A549 (cell line): ENCODE measurements at regions not wholly inside any gene's neighbourhood (a gene's known extent, or its start where the extent isn't known, plus 50 kb on each side); places are given as distances from the start of the nearest gene placed in this dataset.

Experiments used
- ATAC-seq, 2 experiments: fragments of 200-7000 bp in 1 of 2; fragments of >200 bp in 1 of 2; cut with Nextera tagmentation in 1 of 2; cut with Tn5 transposase in 1 of 2; 3 replicates each; pipeline versions ENCODE4 v1.8.0 to v1.9.1; 2018 to 2020; ENCODE audit warnings: mild to moderate bottlenecking in 1 of 2, moderate library complexity in 1 of 2
- CTCF ChIA-PET: fragments of 300-600 bp; sonication (Branson Sonifier 250); formaldehyde crosslinking; extraction: SDS; loops from one replicate; lab custom pipeline; 2021; ENCODE audit warnings: antibody characterized with exemption, inconsistent platforms; lab: Yijun Ruan, JAX
- POLR2A ChIA-PET: fragments of 350-600 bp; formaldehyde crosslinking; extraction: SDS; loops from one replicate; lab custom pipeline; 2021; ENCODE audit warnings: antibody characterized with exemption, inconsistent platforms; lab: Yijun Ruan, JAX
- DNase-seq, 2 experiments: peaks; one replicate each; pipeline versions ENCODE4 v3.0.0 to v3.0.0-alpha.2; 2011 to 2016; ENCODE audit warnings: low read depth in 1 of 2, low spot score in 1 of 2
- FAIRE-seq: peaks from 2 replicates; lab custom pipeline; 2011; peaks lifted over from hg19 to GRCh38; lab: Jason Lieb, UNC
- H3K27ac ChIP-seq, 2 experiments: fragments of >200 bp; sonication (Bioruptor Twin); formaldehyde crosslinking; 3 replicates each; pipeline ENCODE4 v1.5.1; 2016 to 2017
- H3K4me1 ChIP-seq: fragments of >200 bp; sonication (Bioruptor Twin); formaldehyde crosslinking; 3 replicates; pipeline ENCODE4 v1.6.1; 2016
- H3K4me2 ChIP-seq: fragments of >200 bp; sonication (Bioruptor Twin); formaldehyde crosslinking; 3 replicates; pipeline ENCODE4 v1.6.1; 2016
- H3K4me3 ChIP-seq: fragments of >200 bp; sonication (Bioruptor Twin); formaldehyde crosslinking; 3 replicates; pipeline ENCODE4 v1.5.1; 2016
- H3K9me3 ChIP-seq: fragments of >200 bp; sonication (Bioruptor Twin); formaldehyde crosslinking; 3 replicates; pipeline ENCODE4 v1.6.1; 2016
- BCL3 ChIP-seq: fragments of >200 bp; sonication (Bioruptor Twin); formaldehyde crosslinking; IDR thresholded peaks from 3 replicates; pipeline ENCODE4 v1.6.1; 2016
- BHLHE40 ChIP-seq: IDR thresholded peaks from 2 replicates; pipeline ENCODE4 v1.6.1; 2012; ENCODE audit warnings: low read depth, low read length, inconsistent platforms
- CBX2 ChIP-seq: fragments of 200-600 bp; sonication (generic); IDR thresholded peaks from 2 replicates; pipeline ENCODE4 v1.6.1; 2016; ENCODE audit warnings: low read depth, mild to moderate bottlenecking, borderline replicate concordance
- CHD4 ChIP-seq: fragments of 200-600 bp; sonication (generic); IDR thresholded peaks from 2 replicates; pipeline ENCODE4 v1.6.1; 2016; ENCODE audit warnings: antibody characterized with exemption, mild to moderate bottlenecking, borderline replicate concordance
- E2F6 ChIP-seq: IDR thresholded peaks from 2 replicates; pipeline ENCODE4 v1.6.1; 2012; ENCODE audit warnings: low read depth, borderline replicate concordance
- EHF ChIP-seq: fragments of 250-450 bp; sonication (Bioruptor Pico); IDR thresholded peaks from 2 replicates; pipeline ENCODE4 v1.5.0; 2020; ENCODE audit warnings: mild to moderate bottlenecking
- ESRRA ChIP-seq: fragments of 150-350 bp; IDR thresholded peaks from 2 replicates; pipeline ENCODE4 v1.6.1; 2014; ENCODE audit warnings: mild to moderate bottlenecking, low read length, borderline replicate concordance
- FOSB ChIP-seq: fragments of 250-450 bp; sonication (Bioruptor Pico); IDR thresholded peaks from 2 replicates; pipeline ENCODE4 v1.5.0; 2020; ENCODE audit warnings: mild to moderate bottlenecking, moderate library complexity
- GATA3 ChIP-seq: IDR thresholded peaks from 2 replicates; pipeline ENCODE4 v1.6.1; 2012; ENCODE audit warnings: borderline replicate concordance
- HES2 ChIP-seq: fragments of >200 bp; sonication (Bioruptor Twin); formaldehyde crosslinking; IDR thresholded peaks from 2 replicates; pipeline ENCODE4 v1.6.1; 2016
- HEYL ChIP-seq: fragments of 250-450 bp; sonication (Bioruptor Pico); IDR thresholded peaks from 2 replicates; pipeline ENCODE4 v1.8.0; 2021; ENCODE audit warnings: mild to moderate bottlenecking, moderate library complexity
- HOXB13 ChIP-seq: fragments of 250-450 bp; sonication (Bioruptor Pico); IDR thresholded peaks from 2 replicates; pipeline ENCODE4 v1.5.0; 2020; ENCODE audit warnings: low read depth, mild to moderate bottlenecking, moderate library complexity
- HOXB5 ChIP-seq: fragments of 250-450 bp; sonication (Bioruptor Pico); IDR thresholded peaks from 2 replicates; pipeline ENCODE4 v1.5.0; 2020; ENCODE audit warnings: mild to moderate bottlenecking, moderate library complexity
- JUN ChIP-seq, 2 experiments: fragments of >200 bp; sonication (Bioruptor Twin); formaldehyde crosslinking; IDR thresholded peaks; 2 replicates in 1 of 2; 3 replicates in 1 of 2; pipeline ENCODE4 v1.6.1; 2016 to 2017
- MYC ChIP-seq: IDR thresholded peaks from 2 replicates; pipeline ENCODE4 v1.6.1; 2012; ENCODE audit warnings: mild to moderate bottlenecking, inconsistent platforms, low read length, improper control_type of control experiment, borderline replicate concordance
- NFE2L2 ChIP-seq: fragments of 150-350 bp; conservative IDR thresholded peaks from 2 replicates; pipeline ENCODE4 v1.6.1; 2014; ENCODE audit warnings: low read length
- NPAS2 ChIP-seq: fragments of 250-450 bp; sonication (Bioruptor Pico); IDR thresholded peaks from 2 replicates; pipeline ENCODE4 v1.8.0; 2022; ENCODE audit warnings: mild to moderate bottlenecking, moderate library complexity, borderline replicate concordance
- RAD21 ChIP-seq, 2 experiments: fragments of >200 bp in 1 of 2; sonication (Bioruptor Twin) in 1 of 2; formaldehyde crosslinking in 1 of 2; IDR thresholded peaks in 1 of 2; conservative IDR thresholded peaks in 1 of 2; 2 replicates in 1 of 2; 3 replicates in 1 of 2; pipeline ENCODE4 v1.6.1; 2012 to 2018; ENCODE audit warnings: inconsistent platforms in 1 of 2
- RCOR1 ChIP-seq: fragments of 150-350 bp; IDR thresholded peaks from 2 replicates; pipeline ENCODE4 v1.6.1; 2014; ENCODE audit warnings: antibody characterized with exemption, low read length, low read depth
- RFX5 ChIP-seq: fragments of 450-650 bp; IDR thresholded peaks from 2 replicates; pipeline ENCODE4 v1.7.1; 2014; ENCODE audit warnings: antibody characterized with exemption, mild to moderate bottlenecking, moderate library complexity
- SMC3 ChIP-seq: fragments of >200 bp; sonication (Bioruptor Twin); formaldehyde crosslinking; IDR thresholded peaks from 3 replicates; pipeline ENCODE4 v1.6.1; 2018; ENCODE audit warnings: inconsistent platforms
- SREBF2 ChIP-seq: fragments of 450-650 bp; IDR thresholded peaks from 2 replicates; pipeline ENCODE4 v1.6.1; 2014; ENCODE audit warnings: mild to moderate bottlenecking, moderate library complexity
- TFCP2L1 ChIP-seq: fragments of 250-450 bp; sonication (Bioruptor Pico); IDR thresholded peaks from 2 replicates; pipeline ENCODE4 v1.5.0; 2021; ENCODE audit warnings: mild to moderate bottlenecking
- TP53 ChIP-seq: fragments of 250-450 bp; sonication (Bioruptor Pico); IDR thresholded peaks from 2 replicates; pipeline ENCODE4 v1.5.0; 2021; ENCODE audit warnings: mild to moderate bottlenecking, moderate library complexity
- USF2 ChIP-seq: fragments of 450-650 bp; IDR thresholded peaks from 2 replicates; pipeline ENCODE4 v1.6.1; 2014; ENCODE audit warnings: antibody characterized with exemption
- ZNF302 ChIP-seq: fragments of 250-450 bp; sonication (Bioruptor Pico); IDR thresholded peaks from 2 replicates; pipeline ENCODE4 v1.9.0; 2021; ENCODE audit warnings: inconsistent platforms, mild to moderate bottlenecking, moderate library complexity
- WGBS: methylation state at CpG from one replicate; pipeline ENCODE4 v1.1.6; 2017; ENCODE audit errors: missing lambda C conversion rate; 5-methylcytosine and 5-hydroxymethylcytosine counted together

- TF ChIP-seq HES2 (no peak), SREBF2 (no peak), CBX2 (no peak), RFX5 (no peak), HOXB13 (CRISPR knock-in tag) (no peak), TFCP2L1 (CRISPR knock-in tag) (no peak), EHF (CRISPR knock-in tag) (no peak), NFE2L2 (no peak), USF2 (no peak), ESRRA (no peak), ZNF302 (no peak), E2F6 (no peak), RCOR1 (no peak), JUN (IDR thresholded peaks at IDR 0.05) (no peak), HEYL (CRISPR knock-in tag) (no peak), RAD21 (conservative IDR thresholded peaks at IDR 0.05 in 1 of 2, IDR thresholded peaks at IDR 0.05 in 1 of 2) (no peak), SMC3 (no peak), BCL3 (no peak), NPAS2 (no peak)
- POLR2A ChIA-PET = interaction anchor here (1.0 kb wide), 1 partner anchor 180 kb away, joined by 9 read pairs; the partner anchor contains the start of gene CCN2
- WGBS = 58% methylated on average over 3 of the region's 3 CpGs
- DNase-seq (no peak), ATAC-seq (peak in 1 of 2 experiments; percentile 28; a peak in 3 of 6 replicates), FAIRE-seq (no peak)
- H3K9me3 ChIP-seq = no peaks in the 10 kb centered on the region
- no peak overlapping the region for H3K4me3 ChIP-seq
- H3K4me2 ChIP-seq = 0 out of 3 replicates have a peak overlapping the region, but pooled peaks have one; percentile 22
- peak overlapping the region in 1 of 2 experiments; percentile 2; a peak in 1 of 6 replicates for H3K27ac ChIP-seq
- CTCF ChIA-PET = interaction anchor here (0.6 to 1.3 kb wide), 2 partner anchors 173 to 181 kb away, joined by 3 to 4 read pairs; partner anchors contain the start of gene CCN2
- H3K4me1 ChIP-seq = peaks cover 13% of the 10 kb centered on the region
These were observed 180.2 kb upstream of the CCN2 start for GRCh38 chr6:132131351-132131750.

GRCh38 chr6:132130626-132131298, 179.6 kb upstream of the CCN2 start:
- no peaks in the 10 kb centered on the region for H3K9me3 ChIP-seq
- FAIRE-seq (no peak), ATAC-seq (no peak), DNase-seq (no peak)
- TF ChIP-seq FOSB (CRISPR knock-in tag) (no peak), HES2 (no peak), SREBF2 (no peak), CHD4 (no peak), BHLHE40 (no peak), GATA3 (no peak), NPAS2 (no peak), HOXB5 (CRISPR knock-in tag) (no peak), TFCP2L1 (CRISPR knock-in tag) (no peak), MYC (no peak), E2F6 (no peak), HEYL (CRISPR knock-in tag) (no peak), TP53 (CRISPR knock-in tag) (no peak), RFX5 (no peak), BCL3 (no peak)
- no peak overlapping the region for H3K4me2 ChIP-seq
- 89% methylated on average over 10 of the region's 10 CpGs for WGBS
- no peak overlapping the region for H3K4me3 ChIP-seq
- H3K27ac ChIP-seq = 0 out of 6 replicates have a peak overlapping the region, but pooled peaks of 1 of the 2 experiments have one; percentile 2
- CTCF ChIA-PET = interaction anchor here (1.3 kb wide), 1 partner anchor 180 kb away, joined by 4 read pairs; the partner anchor contains the start of gene CCN2
- POLR2A ChIA-PET = interaction anchor here (1.4 kb wide), 1 partner anchor 180 kb away, joined by 5 read pairs; the partner anchor contains the start of gene CCN2
- peaks cover 13% of the 10 kb centered on the region for H3K4me1 ChIP-seq
